Mesenchymal stem cell (in vitro differentiated cells and primary cell): ENCODE measurements at regions not wholly inside any gene's neighbourhood (a gene's known extent, or its start where the extent isn't known, plus 50 kb on each side); places are given as distances from the start of the nearest gene placed in this dataset.

ENCODE experiments used
- DNase-seq: peaks from one replicate; pipeline ENCODE4 v3.0.0-alpha.2; 2013
- H2AFZ ChIP-seq: one replicate; pipeline ENCODE4 v1.6.1; 2013; ENCODE audit warnings: low read depth, mild to moderate bottlenecking, control low read depth, inconsistent platforms, low read length, moderate library complexity
- H2AK5ac ChIP-seq: 2 replicates; pipeline ENCODE4 v1.6.1; 2013; ENCODE audit warnings: low read length, moderate library complexity, mild to moderate bottlenecking, inconsistent platforms; ENCODE audit not compliant: severe bottlenecking
- H2BK120ac ChIP-seq: one replicate; pipeline ENCODE4 v1.6.1; 2013; ENCODE audit warnings: low read depth, mild to moderate bottlenecking, inconsistent platforms, low read length, moderate library complexity
- H2BK12ac ChIP-seq, 2 experiments: one replicate each; pipeline ENCODE4 v1.6.1; 2013; ENCODE audit warnings: inconsistent platforms in 2 of 2, low read length in 2 of 2, mild to moderate bottlenecking in 2 of 2, moderate library complexity in 2 of 2, control low read depth in 1 of 2
- H2BK15ac ChIP-seq: one replicate; pipeline ENCODE4 v1.6.1; 2013; ENCODE audit warnings: mild to moderate bottlenecking, low read depth, inconsistent platforms; ENCODE audit not compliant: poor library complexity, severe bottlenecking
- H2BK5ac ChIP-seq: 2 replicates; pipeline ENCODE4 v1.6.1; 2013; ENCODE audit warnings: low read depth, mild to moderate bottlenecking, low read length, control low read depth, inconsistent platforms; ENCODE audit not compliant: poor library complexity, severe bottlenecking
- H3K14ac ChIP-seq, 2 experiments: one replicate each; pipeline ENCODE4 v1.6.1; 2013; ENCODE audit warnings: inconsistent platforms in 2 of 2, low read length in 2 of 2, control low read depth in 1 of 2, mild to moderate bottlenecking in 1 of 2, moderate library complexity in 1 of 2
- H3K18ac ChIP-seq, 2 experiments: one replicate each; pipeline ENCODE4 v1.6.1; 2013; ENCODE audit warnings: inconsistent platforms in 2 of 2, low read length in 2 of 2, control low read depth in 1 of 2, low read depth in 1 of 2, mild to moderate bottlenecking in 1 of 2
- H3K23ac ChIP-seq, 2 experiments: one replicate each; pipeline ENCODE4 v1.6.1; 2013; ENCODE audit warnings: inconsistent platforms in 2 of 2, low read length in 2 of 2, mild to moderate bottlenecking in 2 of 2, moderate library complexity in 2 of 2, control low read depth in 1 of 2
- H3K27ac ChIP-seq: 2 replicates; pipeline ENCODE4 v1.5.1; 2013; ENCODE audit warnings: mild to moderate bottlenecking, moderate library complexity, low read length, control low read depth, inconsistent platforms; ENCODE audit not compliant: poor library complexity, severe bottlenecking
- H3K27me3 ChIP-seq, 2 experiments: 2 replicates each; pipeline versions ENCODE4 v1.6.1 to v1.7.0; 2013; ENCODE audit warnings: low read length in 2 of 2, mild to moderate bottlenecking in 2 of 2, moderate library complexity in 2 of 2, control low read depth in 1 of 2, inconsistent platforms in 1 of 2; ENCODE audit not compliant: control insufficient read depth in 1 of 2, insufficient read depth in 1 of 2
- H3K36me3 ChIP-seq, 2 experiments: 2 replicates each; pipeline versions ENCODE4 v1.6.1 to v1.7.0; 2013; ENCODE audit warnings: low read length in 2 of 2, control low read depth in 1 of 2, inconsistent platforms in 1 of 2, low read depth in 1 of 2, mild to moderate bottlenecking in 1 of 2; ENCODE audit not compliant: insufficient read depth in 2 of 2, control insufficient read depth in 1 of 2
- H3K4ac ChIP-seq, 2 experiments: one replicate each; pipeline ENCODE4 v1.6.1; 2013; ENCODE audit warnings: inconsistent platforms in 2 of 2, low read length in 2 of 2, mild to moderate bottlenecking in 2 of 2, moderate library complexity in 2 of 2, control low read depth in 1 of 2, low read depth in 1 of 2
- H3K4me1 ChIP-seq: 2 replicates; pipeline ENCODE4 v1.6.1; 2013; ENCODE audit warnings: low read depth, low read length, control low read depth; ENCODE audit not compliant: control insufficient read depth, insufficient read depth
- H3K4me2 ChIP-seq: 2 replicates; pipeline ENCODE4 v1.6.1; 2013; ENCODE audit warnings: low read length, mild to moderate bottlenecking, inconsistent platforms; ENCODE audit not compliant: poor library complexity, severe bottlenecking
- H3K4me3 ChIP-seq, 2 experiments: 2 replicates each; pipeline versions ENCODE4 v1.5.1 to v1.7.0; 2013; ENCODE audit warnings: low read length in 2 of 2, mild to moderate bottlenecking in 2 of 2, control low read depth in 1 of 2, low read depth in 1 of 2; ENCODE audit not compliant: insufficient read depth in 1 of 2
- H3K79me1 ChIP-seq: replicated peaks from 2 replicates; pipeline ENCODE4 v1.6.1; 2013; ENCODE audit warnings: mild to moderate bottlenecking, control low read depth, low read length, inconsistent platforms; ENCODE audit not compliant: poor library complexity, severe bottlenecking
- H3K9ac ChIP-seq: 2 replicates; pipeline ENCODE4 v1.7.0; 2013; ENCODE audit warnings: mild to moderate bottlenecking, low read length, moderate library complexity
- H3K9me3 ChIP-seq: 2 replicates; pipeline ENCODE4 v1.7.0; 2013; ENCODE audit warnings: mild to moderate bottlenecking, low read length; ENCODE audit not compliant: control insufficient read depth
- H4K8ac ChIP-seq: one replicate; pipeline ENCODE4 v1.6.1; 2013; ENCODE audit warnings: inconsistent platforms, mild to moderate bottlenecking, low read length, moderate library complexity
- H4K91ac ChIP-seq: one replicate; pipeline ENCODE4 v1.6.1; 2013; ENCODE audit warnings: mild to moderate bottlenecking, low read length, inconsistent platforms
- WGBS: methylation state at CpG from one replicate; pipeline ENCODE4 v1.1.7; 2013; ENCODE audit warnings: mixed read lengths; 5-methylcytosine and 5-hydroxymethylcytosine counted together

- Histone ChIP-seq H3K14ac (no peak overlapping the region), H2BK15ac (no peak overlapping the region), H3K36me3 (no peaks in the 10 kb centered on the region), H2BK12ac (no peak overlapping the region), H2AK5ac (no peak overlapping the region), H3K23ac (no peak overlapping the region), H3K9me3 (no peaks in the 10 kb centered on the region), H4K8ac (no peak overlapping the region), H3K4ac (no peak overlapping the region), H2AFZ (no peak overlapping the region), H3K4me3 (no peak overlapping the region), H3K9ac (no peak overlapping the region), H3K79me1 (no peaks in the 10 kb centered on the region), H3K4me1 (peaks cover 3% of the 10 kb centered on the region), H4K91ac (no peak overlapping the region), H3K27ac (no peak overlapping the region), H3K27me3 (peaks cover 0 to 3% of the 10 kb centered on the region in 2 experiments), H3K4me2 (no peak overlapping the region), H3K18ac (no peak overlapping the region), H2BK120ac (no peak overlapping the region), H2BK5ac (no peak overlapping the region)
- 76% methylated on average over 4 of the region's 6 CpGs for WGBS
- no peak for DNase-seq
Observed at GRCh38 chr10:118865998-118866693, 111.4 kb upstream of the CACUL1 start.

- WGBS = 100% methylated on average over 1 of the region's 3 CpGs
Observed at GRCh38 chr10:118867768-118868167, 113.0 kb upstream of the CACUL1 start.

GRCh38 chr10:118868589-118868988 is 113.8 kb upstream of the CACUL1 start:
- Histone ChIP-seq H3K14ac (no peak overlapping the region), H3K79me1 (no peaks in the 10 kb centered on the region), H3K23ac (peak overlapping the region in 1 of 2 experiments; percentile 71), H3K9me3 (no peaks in the 10 kb centered on the region), H2BK15ac (no peak overlapping the region), H3K4me1 (peaks cover 3% of the 10 kb centered on the region), H2AFZ (no peak overlapping the region), H2AK5ac (no peak overlapping the region), H3K27ac (no peak overlapping the region), H4K8ac (no peak overlapping the region), H2BK12ac (no peak overlapping the region), H4K91ac (no peak overlapping the region), H3K18ac (no peak overlapping the region), H3K9ac (no peak overlapping the region), H3K27me3 (peaks cover 0 to 3% of the 10 kb centered on the region in 2 experiments), H3K36me3 (no peaks in the 10 kb centered on the region), H3K4me2 (no peak overlapping the region), H3K4ac (no peak overlapping the region), H3K4me3 (no peak overlapping the region), H2BK5ac (no peak overlapping the region), H2BK120ac (no peak overlapping the region)
- no peak for DNase-seq
- 79% methylated on average over 5 of the region's 5 CpGs for WGBS

More at GRCh38 chr10:118867768-118868167, 113.0 kb upstream of the CACUL1 start:
- Histone ChIP-seq H4K91ac (no peak overlapping the region), H3K27ac (no peak overlapping the region), H2BK120ac (no peak overlapping the region), H3K18ac (no peak overlapping the region), H2BK15ac (no peak overlapping the region), H4K8ac (no peak overlapping the region), H3K27me3 (peaks cover 0 to 3% of the 10 kb centered on the region in 2 experiments), H2AK5ac (no peak overlapping the region), H3K4ac (no peak overlapping the region), H2BK12ac (no peak overlapping the region), H3K9ac (no peak overlapping the region), H3K4me1 (peaks cover 3% of the 10 kb centered on the region), H3K4me2 (no peak overlapping the region), H3K4me3 (no peak overlapping the region), H2BK5ac (no peak overlapping the region), H3K14ac (no peak overlapping the region), H3K36me3 (no peaks in the 10 kb centered on the region), H2AFZ (no peak overlapping the region), H3K23ac (no peak overlapping the region), H3K9me3 (no peaks in the 10 kb centered on the region), H3K79me1 (no peaks in the 10 kb centered on the region)
- DNase-seq = no peak

GRCh38 chr10:118870467-118871243 is 115.9 kb upstream of the CACUL1 start:
- Histone ChIP-seq H3K79me1 (no peaks in the 10 kb centered on the region), H2AFZ (no peak overlapping the region), H3K18ac (no peak overlapping the region), H3K14ac (peak overlapping the region in 1 of 2 experiments; percentile 6), H3K4me2 (no peak overlapping the region), H3K9me3 (no peaks in the 10 kb centered on the region), H2AK5ac (no peak overlapping the region), H2BK120ac (no peak overlapping the region), H3K4me1 (peaks cover 3% of the 10 kb centered on the region), H3K4me3 (no peak overlapping the region), H4K91ac (no peak overlapping the region), H3K27ac (no peak overlapping the region), H3K27me3 (peaks cover 0 to 3% of the 10 kb centered on the region in 2 experiments), H4K8ac (no peak overlapping the region), H3K4ac (no peak overlapping the region), H2BK5ac (no peak overlapping the region), H3K36me3 (no peaks in the 10 kb centered on the region), H3K23ac (no peak overlapping the region), H3K9ac (no peak overlapping the region), H2BK12ac (no peak overlapping the region), H2BK15ac (no peak overlapping the region)
- DNase-seq = peak; percentile 88
- 13% methylated on average over 3 of the region's 4 CpGs for WGBS
